HCT116 (cell line): ENCODE measurements at regions not wholly inside any gene's neighbourhood (a gene's known extent, or its start where the extent isn't known, plus 50 kb on each side); places are given as distances from the start of the nearest gene placed in this dataset.

Source experiments
- ATAC-seq: fragments of 200-7000 bp; cut with Tn5 transposase; 2 replicates; pipeline ENCODE4 v1.9.1; 2020; ENCODE audit warnings: mild to moderate bottlenecking, moderate library complexity
- BruUV-seq: library from RNA; stranded (reverse); fragments of 400-500 nt; replicated peaks from 2 replicates; lab custom pipeline; 2021; lab: Mats Ljungman, UMichigan
- CTCF ChIA-PET: fragments of 300-600 bp; sonication (Branson Sonifier 250); formaldehyde crosslinking; loops from one replicate; lab custom pipeline; 2021; ENCODE audit warnings: antibody characterized with exemption; lab: Charles Lee
- POLR2A ChIA-PET: fragments of 300-600, 350-600 bp; sonication (Branson Sonifier 250); formaldehyde crosslinking; loops from one replicate; lab custom pipeline; 2021; ENCODE audit warnings: antibody characterized with exemption; lab: Charles Lee
- RAD21 ChIA-PET, 2 experiments: fragments of 300-600 bp; sonication (Branson Sonifier 250); formaldehyde crosslinking; loops; one replicate each; lab custom pipeline; 2023; ENCODE audit warnings: low total read pairs in 2 of 2; ENCODE audit not compliant: uncharacterized antibody in 2 of 2, unreplicated experiment in 2 of 2, low non-redundant PET in 1 of 2; lab: Charles Lee
- DNase-seq: peaks from one replicate; pipeline ENCODE4 v3.0.0-alpha.2; 2010; ENCODE audit warnings: low read depth, low spot score
- H2AFZ ChIP-seq: fragments of 200-600 bp; shearing (Covaris generic), sonication (generic); 2 replicates; pipeline ENCODE4 v1.6.1; 2017; ENCODE audit warnings: low read depth, mixed run types, mixed read lengths, antibody characterized with exemption, low read length; ENCODE audit not compliant: poor library complexity, severe bottlenecking
- H3K27ac ChIP-seq: 2 replicates; pipeline ENCODE4 v1.5.1; 2012; ENCODE audit warnings: low read depth, low read length
- H3K27me3 ChIP-seq: fragments of 200-600 bp; sonication (generic); 2 replicates; pipeline ENCODE4 v1.6.1; 2016; ENCODE audit warnings: mixed run types, low read length, mixed read lengths; ENCODE audit not compliant: insufficient read depth
- H3K36me3 ChIP-seq, 2 experiments: fragments of 200-500 bp in 1 of 2; fragments of 200-600 bp in 1 of 2; sonication (Bioruptor generic) in 1 of 2; sonication (generic) in 1 of 2; 2 replicates each; pipeline versions ENCODE4 v1.5.1 to v1.6.1; 2014 to 2016; ENCODE audit warnings: low read length in 2 of 2, inconsistent platforms in 1 of 2, mixed read lengths in 1 of 2, mixed run types in 1 of 2; ENCODE audit not compliant: insufficient read depth in 2 of 2, control insufficient read depth in 1 of 2
- H3K4me1 ChIP-seq, 2 experiments: fragments of 200-600 bp in 1 of 2; sonication (generic) in 1 of 2; 2 replicates each; pipeline versions ENCODE4 v1.5.1 to v1.6.1; 2012 to 2017; ENCODE audit warnings: low read length in 2 of 2, inconsistent platforms in 1 of 2, mild to moderate bottlenecking in 1 of 2, mixed read lengths in 1 of 2, mixed run types in 1 of 2, moderate library complexity in 1 of 2; ENCODE audit not compliant: insufficient read depth in 2 of 2, control insufficient read depth in 1 of 2
- H3K4me2 ChIP-seq: fragments of 200-600 bp; sonication (generic); 2 replicates; pipeline ENCODE4 v1.6.1; 2017; ENCODE audit warnings: mixed run types, low read length, mixed read lengths
- H3K4me3 ChIP-seq, 2 experiments: fragments of 200-600 bp in 1 of 2; sonication (generic) in 1 of 2; replicated peaks in 1 of 2; 2 replicates each; pipeline ENCODE4 v1.5.1; 2011 to 2016; ENCODE audit warnings: low read length in 2 of 2, control low read depth in 1 of 2, low read depth in 1 of 2, mild to moderate bottlenecking in 1 of 2, mixed read lengths in 1 of 2, mixed run types in 1 of 2
- H3K79me2 ChIP-seq: fragments of 200-600 bp; sonication (generic); 2 replicates; pipeline ENCODE4 v1.6.1; 2017; ENCODE audit warnings: mild to moderate bottlenecking, mixed run types, low read length, moderate library complexity, mixed read lengths; ENCODE audit not compliant: insufficient read depth
- H3K9ac ChIP-seq: fragments of 200-600 bp; sonication (generic); 2 replicates; pipeline ENCODE4 v1.6.1; 2016; ENCODE audit warnings: low read length, mixed read lengths
- H3K9me2 ChIP-seq: fragments of 200-600 bp; sonication (generic), shearing (Covaris generic); 2 replicates; pipeline ENCODE4 v1.6.1; 2017; ENCODE audit warnings: mixed run types, mild to moderate bottlenecking, moderate library complexity; ENCODE audit not compliant: insufficient read depth
- H3K9me3 ChIP-seq, 2 experiments: fragments of 200-500 bp in 1 of 2; fragments of 200-600 bp in 1 of 2; sonication (Bioruptor generic) in 1 of 2; sonication (generic) in 1 of 2; 2 replicates each; pipeline ENCODE4 v1.6.1; 2014 to 2017; ENCODE audit warnings: low read length in 2 of 2, mixed read lengths in 2 of 2, inconsistent platforms in 1 of 2, low read depth in 1 of 2, mild to moderate bottlenecking in 1 of 2, mixed run types in 1 of 2, moderate library complexity in 1 of 2; ENCODE audit not compliant: control insufficient read depth in 1 of 2, insufficient read depth in 1 of 2
- H4K20me1 ChIP-seq: fragments of 200-600 bp; sonication (generic), shearing (Covaris generic); 2 replicates; pipeline ENCODE4 v1.6.1; 2017; ENCODE audit warnings: mixed run types, mild to moderate bottlenecking, moderate library complexity; ENCODE audit not compliant: insufficient read depth
- ATF3 ChIP-seq: IDR thresholded peaks from 2 replicates; pipeline ENCODE4 v1.6.1; 2012
- EGR1 ChIP-seq: IDR thresholded peaks from 2 replicates; pipeline ENCODE4 v1.6.1; 2012; ENCODE audit warnings: low read depth
- ELF1 ChIP-seq: IDR thresholded peaks from 2 replicates; pipeline ENCODE4 v1.6.1; 2012; ENCODE audit warnings: low read depth, borderline replicate concordance
- EZH2 ChIP-seq: fragments of 200-600 bp; sonication (generic); IDR thresholded peaks from 2 replicates; pipeline ENCODE4 v1.6.1; 2017; ENCODE audit warnings: antibody characterized with exemption, mixed run types
- MAX ChIP-seq: IDR thresholded peaks from 2 replicates; pipeline ENCODE4 v1.6.1; 2012
- POLR2AphosphoS5 ChIP-seq: IDR thresholded peaks from 2 replicates; pipeline ENCODE4 v1.6.1; 2011; ENCODE audit warnings: mild to moderate bottlenecking, low read depth, low read length, moderate library complexity
- YY1 ChIP-seq: IDR thresholded peaks from 2 replicates; pipeline ENCODE4 v1.6.1; 2011; ENCODE audit warnings: low read length, low read depth, moderate library complexity, mild to moderate bottlenecking; ENCODE audit not compliant: insufficient replicate concordance; ENCODE audit errors: extremely low read depth
- ZFX ChIP-seq: fragments of 450-650 bp; IDR thresholded peaks from 2 replicates; pipeline ENCODE4 v1.6.1; 2017
- ZNF274 ChIP-seq: fragments of 200-500 bp; sonication (Bioruptor generic); IDR thresholded peaks from 2 replicates; pipeline ENCODE4 v1.6.1; 2014; ENCODE audit warnings: mild to moderate bottlenecking, low read depth, low read length, inconsistent platforms
- intact Hi-C: fragments of 100-400 bp; cut with micrococcal nuclease; formaldehyde crosslinking; loops from 2 replicates; pipeline ENCODE4 v1.10.0; 2022
- TF ChIP-seq, protein P1 (sequence below): IDR thresholded peaks from 2 replicates; pipeline ENCODE4 v1.6.1; 2012; ENCODE audit warnings: low read depth

DNA sequence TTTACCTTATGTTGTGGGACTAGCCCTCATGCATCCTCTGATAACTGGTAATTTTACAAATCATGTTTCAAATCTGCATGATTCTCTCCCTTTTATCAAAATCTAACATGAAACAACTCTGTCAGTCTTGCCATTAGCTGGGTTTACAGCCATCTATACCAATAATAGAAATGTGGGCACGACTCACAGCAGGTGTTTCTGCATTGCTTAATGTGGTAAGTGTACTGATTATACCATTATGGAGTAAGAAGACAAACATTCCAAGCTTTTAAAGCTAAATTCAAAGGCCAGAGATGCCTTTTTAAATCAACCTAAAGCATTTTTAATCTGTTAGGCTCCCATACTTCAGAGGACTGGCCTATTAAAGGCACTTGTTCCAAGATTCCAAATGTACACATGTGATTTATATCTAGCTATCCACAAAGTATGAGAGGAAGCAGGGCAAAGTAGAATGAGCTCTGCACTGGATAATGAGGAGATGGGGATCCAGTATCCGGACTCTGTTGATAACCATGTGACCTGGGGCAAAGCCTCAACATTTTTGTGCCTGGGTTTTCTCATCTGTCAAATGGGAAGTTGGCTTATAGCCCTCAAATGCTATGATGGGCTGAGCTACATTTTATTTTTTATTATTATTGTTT is 52.3 kb upstream of the FUT8 start:
- H3K9me3 ChIP-seq, result no peaks in the 10 kb centered on the region
- no peaks in the 10 kb centered on the region for H4K20me1 ChIP-seq
- peaks cover 19 to 42% of the 10 kb centered on the region in 2 experiments for H3K4me1 ChIP-seq
- ATAC-seq (no peak), DNase-seq (no peak)
- RAD21 ChIA-PET, result no interaction called here
- TF ChIP-seq ELF1 (no peak), EGR1 (no peak), ATF3 (no peak), POLR2AphosphoS5 (no peak), YY1 (no peak), ZFX (no peak), EZH2 (no peak), MAX (no peak), ZNF274 (no peak)
- TF ChIP-seq, protein P1, sequence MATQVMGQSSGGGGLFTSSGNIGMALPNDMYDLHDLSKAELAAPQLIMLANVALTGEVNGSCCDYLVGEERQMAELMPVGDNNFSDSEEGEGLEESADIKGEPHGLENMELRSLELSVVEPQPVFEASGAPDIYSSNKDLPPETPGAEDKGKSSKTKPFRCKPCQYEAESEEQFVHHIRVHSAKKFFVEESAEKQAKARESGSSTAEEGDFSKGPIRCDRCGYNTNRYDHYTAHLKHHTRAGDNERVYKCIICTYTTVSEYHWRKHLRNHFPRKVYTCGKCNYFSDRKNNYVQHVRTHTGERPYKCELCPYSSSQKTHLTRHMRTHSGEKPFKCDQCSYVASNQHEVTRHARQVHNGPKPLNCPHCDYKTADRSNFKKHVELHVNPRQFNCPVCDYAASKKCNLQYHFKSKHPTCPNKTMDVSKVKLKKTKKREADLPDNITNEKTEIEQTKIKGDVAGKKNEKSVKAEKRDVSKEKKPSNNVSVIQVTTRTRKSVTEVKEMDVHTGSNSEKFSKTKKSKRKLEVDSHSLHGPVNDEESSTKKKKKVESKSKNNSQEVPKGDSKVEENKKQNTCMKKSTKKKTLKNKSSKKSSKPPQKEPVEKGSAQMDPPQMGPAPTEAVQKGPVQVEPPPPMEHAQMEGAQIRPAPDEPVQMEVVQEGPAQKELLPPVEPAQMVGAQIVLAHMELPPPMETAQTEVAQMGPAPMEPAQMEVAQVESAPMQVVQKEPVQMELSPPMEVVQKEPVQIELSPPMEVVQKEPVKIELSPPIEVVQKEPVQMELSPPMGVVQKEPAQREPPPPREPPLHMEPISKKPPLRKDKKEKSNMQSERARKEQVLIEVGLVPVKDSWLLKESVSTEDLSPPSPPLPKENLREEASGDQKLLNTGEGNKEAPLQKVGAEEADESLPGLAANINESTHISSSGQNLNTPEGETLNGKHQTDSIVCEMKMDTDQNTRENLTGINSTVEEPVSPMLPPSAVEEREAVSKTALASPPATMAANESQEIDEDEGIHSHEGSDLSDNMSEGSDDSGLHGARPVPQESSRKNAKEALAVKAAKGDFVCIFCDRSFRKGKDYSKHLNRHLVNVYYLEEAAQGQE, result no peak
- no peaks in the 10 kb centered on the region for H3K27me3 ChIP-seq
- intact Hi-C loops, result no loop called here
- no peaks in the 10 kb centered on the region for H3K9me2 ChIP-seq
- no peak overlapping the region for H3K9ac ChIP-seq
- no peak overlapping the region for H2AFZ ChIP-seq
- no TSS peak for BruUV-seq
- H3K27ac ChIP-seq, result no peak overlapping the region
- POLR2A ChIA-PET, result interaction anchor here (2.0 kb wide), 1 partner anchor 51 kb away, joined by 12 read pairs; no protein-coding TSS in a partner anchor
- 0 out of 2 replicates have a peak overlapping the region, but pooled peaks have one; percentile 12 for H3K4me2 ChIP-seq
- no peak overlapping the region for H3K4me3 ChIP-seq
- H3K36me3 ChIP-seq, result no peaks in the 10 kb centered on the region
- no peaks in the 10 kb centered on the region for H3K79me2 ChIP-seq
- CTCF ChIA-PET, result interaction anchor here (1.2 to 1.3 kb wide), 3 partner anchors 51 to 74 kb away, joined by 3 read pairs; no protein-coding TSS in a partner anchor
